Astrocyte (in vitro differentiated cells and primary cell): ENCODE measurements at regions not wholly inside any gene's neighbourhood (a gene's known extent, or its start where the extent isn't known, plus 50 kb on each side); places are given as distances from the start of the nearest gene placed in this dataset.

ENCODE experiments used
- DNase-seq: peaks from one replicate; pipeline ENCODE4 v3.0.0-alpha.2; 2010; ENCODE audit warnings: low read depth
- FAIRE-seq: peaks from 2 replicates; lab custom pipeline; 2011; peaks lifted over from hg19 to GRCh38; lab: Jason Lieb, UNC
- H2AFZ ChIP-seq: 2 replicates; pipeline ENCODE4 v1.6.0; 2012; ENCODE audit warnings: low read depth, low read length, inconsistent platforms
- H3K27ac ChIP-seq: 2 replicates; pipeline ENCODE4 v1.5.1; 2011; ENCODE audit warnings: low read depth, low read length, inconsistent platforms
- H3K27me3 ChIP-seq: 2 replicates; pipeline ENCODE4 v1.6.0; 2011; ENCODE audit warnings: low read length, inconsistent platforms; ENCODE audit not compliant: insufficient read depth
- H3K36me3 ChIP-seq: 2 replicates; pipeline ENCODE4 v1.5.1; 2011; ENCODE audit warnings: low read length, inconsistent platforms; ENCODE audit not compliant: insufficient read depth
- H3K4me1 ChIP-seq: 2 replicates; pipeline ENCODE4 v1.5.1; 2011; ENCODE audit warnings: low read length, inconsistent platforms; ENCODE audit not compliant: insufficient read depth
- H3K4me2 ChIP-seq: 2 replicates; pipeline ENCODE4 v1.6.0; 2012; ENCODE audit warnings: low read length, inconsistent platforms
- H3K4me3 ChIP-seq: 2 replicates; pipeline ENCODE4 v1.5.1; 2011; ENCODE audit warnings: low read depth, mild to moderate bottlenecking, low read length, inconsistent platforms; ENCODE audit not compliant: insufficient read depth
- H3K79me2 ChIP-seq: 2 replicates; pipeline ENCODE4 v1.6.0; 2012; ENCODE audit warnings: mild to moderate bottlenecking, low read length, inconsistent platforms; ENCODE audit not compliant: insufficient read depth
- H3K9ac ChIP-seq: 2 replicates; pipeline ENCODE4 v1.6.0; 2012; ENCODE audit warnings: mild to moderate bottlenecking, low read length, inconsistent platforms
- H3K9me3 ChIP-seq: 2 replicates; pipeline ENCODE4 v1.5.1; 2012; ENCODE audit warnings: low read depth, mild to moderate bottlenecking, low read length, inconsistent platforms; ENCODE audit not compliant: insufficient read depth
- H4K20me1 ChIP-seq: 2 replicates; pipeline ENCODE4 v1.6.0; 2012; ENCODE audit warnings: low read length, inconsistent platforms; ENCODE audit not compliant: insufficient read depth
- H3K27ac Mint-ChIP-seq: one replicate; pipeline ENCODE4 v1.8.0; 2021; ENCODE audit warnings: mild to moderate bottlenecking, mixed read lengths; ENCODE audit not compliant: unreplicated experiment
- H3K27me3 Mint-ChIP-seq: one replicate; pipeline ENCODE4 v1.8.0; 2021; ENCODE audit warnings: low read depth, mixed read lengths; ENCODE audit not compliant: unreplicated experiment
- H3K36me3 Mint-ChIP-seq: one replicate; pipeline ENCODE4 v1.8.0; 2021; ENCODE audit warnings: low read depth, mixed read lengths; ENCODE audit not compliant: unreplicated experiment
- H3K4me1 Mint-ChIP-seq: one replicate; pipeline ENCODE4 v1.8.0; 2021; ENCODE audit warnings: low read depth, mixed read lengths; ENCODE audit not compliant: unreplicated experiment
- H3K4me3 Mint-ChIP-seq: one replicate; pipeline ENCODE4 v1.8.0; 2021; ENCODE audit warnings: mild to moderate bottlenecking, moderate library complexity, mixed read lengths; ENCODE audit not compliant: unreplicated experiment
- H3K9me3 Mint-ChIP-seq: one replicate; pipeline ENCODE4 v1.8.0; 2021; ENCODE audit warnings: mild to moderate bottlenecking, mixed read lengths; ENCODE audit not compliant: unreplicated experiment
- EZH2 ChIP-seq: IDR thresholded peaks from 2 replicates; pipeline ENCODE4 v1.6.1; 2012; ENCODE audit warnings: mild to moderate bottlenecking, low read length, inconsistent platforms; ENCODE audit not compliant: insufficient read depth
- TF ChIP-seq, protein P1 (sequence below): IDR thresholded peaks from 2 replicates; pipeline ENCODE4 v1.5.1; 2011; ENCODE audit warnings: low read depth, mild to moderate bottlenecking, inconsistent platforms, low read length, moderate library complexity; ENCODE audit not compliant: insufficient read depth

DNA sequence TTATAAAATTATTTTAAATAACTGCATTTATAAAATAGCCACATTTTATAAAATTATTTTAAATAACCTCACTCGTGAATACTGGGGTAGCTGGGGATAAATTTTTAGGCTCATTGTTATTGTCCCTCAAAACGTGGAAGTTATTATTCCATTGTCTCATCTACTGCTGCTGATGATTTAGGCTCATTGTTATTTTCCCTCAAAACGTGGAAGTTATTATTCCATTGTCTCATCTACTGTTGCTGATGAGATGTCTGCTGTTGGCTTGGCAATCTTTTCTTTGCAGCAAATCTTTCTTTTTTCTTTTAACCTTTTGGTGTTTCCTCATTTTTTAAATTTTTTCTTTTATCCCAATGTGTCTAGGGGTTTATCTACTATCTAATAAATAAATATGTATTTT is 182.6 kb upstream of the PZP start:
- Histone ChIP-seq H3K27me3 (peaks cover 2% of the 10 kb centered on the region), H3K36me3 (no peaks in the 10 kb centered on the region), H2AFZ (no peak overlapping the region), H3K9ac (no peak overlapping the region), H3K9me3 (no peaks in the 10 kb centered on the region), H3K27ac (no peak overlapping the region), H3K79me2 (no peaks in the 10 kb centered on the region), H3K4me3 (no peak overlapping the region), H4K20me1 (no peaks in the 10 kb centered on the region), H3K4me1 (no peaks in the 10 kb centered on the region), H3K4me2 (no peak overlapping the region)
- TF ChIP-seq EZH2: no peak
- TF ChIP-seq, protein P1, sequence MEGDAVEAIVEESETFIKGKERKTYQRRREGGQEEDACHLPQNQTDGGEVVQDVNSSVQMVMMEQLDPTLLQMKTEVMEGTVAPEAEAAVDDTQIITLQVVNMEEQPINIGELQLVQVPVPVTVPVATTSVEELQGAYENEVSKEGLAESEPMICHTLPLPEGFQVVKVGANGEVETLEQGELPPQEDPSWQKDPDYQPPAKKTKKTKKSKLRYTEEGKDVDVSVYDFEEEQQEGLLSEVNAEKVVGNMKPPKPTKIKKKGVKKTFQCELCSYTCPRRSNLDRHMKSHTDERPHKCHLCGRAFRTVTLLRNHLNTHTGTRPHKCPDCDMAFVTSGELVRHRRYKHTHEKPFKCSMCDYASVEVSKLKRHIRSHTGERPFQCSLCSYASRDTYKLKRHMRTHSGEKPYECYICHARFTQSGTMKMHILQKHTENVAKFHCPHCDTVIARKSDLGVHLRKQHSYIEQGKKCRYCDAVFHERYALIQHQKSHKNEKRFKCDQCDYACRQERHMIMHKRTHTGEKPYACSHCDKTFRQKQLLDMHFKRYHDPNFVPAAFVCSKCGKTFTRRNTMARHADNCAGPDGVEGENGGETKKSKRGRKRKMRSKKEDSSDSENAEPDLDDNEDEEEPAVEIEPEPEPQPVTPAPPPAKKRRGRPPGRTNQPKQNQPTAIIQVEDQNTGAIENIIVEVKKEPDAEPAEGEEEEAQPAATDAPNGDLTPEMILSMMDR: no peak
- Mint-ChIP-seq H3K9me3 (no peaks in the 10 kb centered on the region), H3K36me3 (no peaks in the 10 kb centered on the region), H3K27me3 (peaks cover 5% of the 10 kb centered on the region), H3K4me1 (no peaks in the 10 kb centered on the region), H3K4me3 (no peak overlapping the region), H3K27ac (no peak overlapping the region)
- no peak for FAIRE-seq
- DNase-seq: no peak

DNA sequence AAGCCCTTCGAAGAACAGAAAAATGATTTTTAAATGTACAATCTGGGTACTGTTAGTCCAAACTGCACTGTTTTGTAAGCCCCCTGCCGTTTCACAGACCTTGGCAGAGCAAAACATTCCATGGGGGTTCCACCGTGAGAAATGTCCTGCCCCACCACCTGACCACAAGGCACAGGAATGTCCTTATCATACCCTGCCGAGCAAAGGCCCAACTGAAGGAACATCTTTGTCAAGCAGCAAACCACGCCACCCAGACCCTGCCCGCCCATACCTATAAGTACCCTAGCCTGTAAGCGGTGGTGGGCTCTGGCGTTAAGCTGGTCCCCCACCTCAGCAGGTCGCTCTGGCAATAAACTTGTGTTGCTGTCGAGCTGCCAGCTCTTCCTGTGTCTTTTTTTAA is 181.6 kb upstream of the PZP start:
- no peaks in the 10 kb centered on the region for H3K36me3 ChIP-seq
- no peak overlapping the region for H2AFZ ChIP-seq
- H4K20me1 ChIP-seq: no peaks in the 10 kb centered on the region
- H3K27me3 Mint-ChIP-seq: peaks cover 5% of the 10 kb centered on the region
- no peaks in the 10 kb centered on the region for H3K4me1 ChIP-seq
- H3K79me2 ChIP-seq: no peaks in the 10 kb centered on the region
- no peaks in the 10 kb centered on the region for H3K9me3 ChIP-seq
- FAIRE-seq (no peak), DNase-seq (no peak)
- no peaks in the 10 kb centered on the region for H3K4me1 Mint-ChIP-seq
- H3K4me3 Mint-ChIP-seq: no peak overlapping the region
- TF ChIP-seq, protein P1: no peak
- TF ChIP-seq EZH2: no peak
- H3K9ac ChIP-seq: no peak overlapping the region
- H3K36me3 Mint-ChIP-seq: no peaks in the 10 kb centered on the region
- no peak overlapping the region for H3K4me2 ChIP-seq
- no peaks in the 10 kb centered on the region for H3K9me3 Mint-ChIP-seq
- peaks cover 2% of the 10 kb centered on the region for H3K27me3 ChIP-seq
- H3K27ac Mint-ChIP-seq: no peak overlapping the region
- no peak overlapping the region for H3K27ac ChIP-seq
- H3K4me3 ChIP-seq: no peak overlapping the region

DNA sequence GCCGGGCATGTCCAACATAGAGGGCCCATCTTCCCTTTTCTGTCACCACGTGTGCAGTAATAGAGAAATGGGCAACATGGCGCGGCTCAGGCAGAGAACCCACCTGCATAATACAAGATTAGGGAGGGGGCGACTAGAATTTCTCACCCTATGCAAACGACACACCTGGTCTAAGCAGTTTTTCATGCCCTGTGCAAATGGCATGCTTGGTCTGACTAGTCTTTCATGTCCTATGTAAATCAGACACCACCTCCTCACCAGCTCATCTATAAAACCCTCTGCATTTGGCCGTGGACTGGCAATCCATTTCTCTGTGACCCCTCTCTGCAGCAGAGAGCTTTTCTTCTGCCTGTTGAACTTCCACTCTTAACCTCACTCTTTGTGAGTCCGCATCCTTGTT is 180.2 kb upstream of the PZP start:
- H4K20me1 ChIP-seq: no peaks in the 10 kb centered on the region
- no peaks in the 10 kb centered on the region for H3K9me3 Mint-ChIP-seq
- H3K4me3 ChIP-seq: no peak overlapping the region
- TF ChIP-seq, protein P1: no peak
- TF ChIP-seq EZH2: no peak
- no peaks in the 10 kb centered on the region for H3K4me1 ChIP-seq
- no peak overlapping the region for H3K4me3 Mint-ChIP-seq
- H3K27ac ChIP-seq: no peak overlapping the region
- H3K36me3 Mint-ChIP-seq: no peaks in the 10 kb centered on the region
- no peak overlapping the region for H2AFZ ChIP-seq
- H3K27me3 ChIP-seq: peaks cover 2% of the 10 kb centered on the region
- no peak overlapping the region for H3K9ac ChIP-seq
- no peak overlapping the region for H3K4me2 ChIP-seq
- H3K27ac Mint-ChIP-seq: no peak overlapping the region
- H3K4me1 Mint-ChIP-seq: no peaks in the 10 kb centered on the region
- no peaks in the 10 kb centered on the region for H3K79me2 ChIP-seq
- DNase-seq: no peak
- H3K36me3 ChIP-seq: no peaks in the 10 kb centered on the region
- no peaks in the 10 kb centered on the region for H3K9me3 ChIP-seq
- peaks cover 5% of the 10 kb centered on the region for H3K27me3 Mint-ChIP-seq
- no peak for FAIRE-seq
